ENCODE measurements at regions not wholly inside any gene's neighbourhood (a gene's known extent, or its start where the extent isn't known, plus 50 kb on each side); places are given as distances from the start of the nearest gene placed in this dataset.

GRCh38 chr12:3381059-3382047 lies 109.7 kb upstream of the PRMT8 start:
- H3K4me3 ChIP-seq (replicated peaks in 1 of 3; ENCODE audit: insufficient read depth in 1 of 3, low read depth in 1 of 3, low read length in 3 of 3), result no peak overlapping the region
- no peak overlapping the region for H3K4me2 ChIP-seq (ENCODE audit: insufficient read depth, low read length)
- CTCF ChIA-PET, result no interaction called here
- H3K79me2 ChIP-seq (ENCODE audit: control insufficient read depth, insufficient read depth, low read length), result no peaks in the 10 kb centered on the region
- POLR2A ChIA-PET, result no interaction called here
- H2AFZ ChIP-seq (ENCODE audit: low read depth, low read length), result no peak overlapping the region
- TF ChIP-seq POLR2A (IDR thresholded peaks at IDR 0.05; ENCODE audit: low read depth, low read length), result no peak
- no peak for TF ChIP-seq POLR2AphosphoS5 (IDR thresholded peaks at IDR 0.05; ENCODE audit: insufficient read depth, low read depth, low read length)
- TF ChIP-seq EZH2 (IDR thresholded peaks at IDR 0.05; ENCODE audit: borderline replicate concordance, low read depth, low read length, severe bottlenecking), result no peak
- TF ChIP-seq, protein P1, sequence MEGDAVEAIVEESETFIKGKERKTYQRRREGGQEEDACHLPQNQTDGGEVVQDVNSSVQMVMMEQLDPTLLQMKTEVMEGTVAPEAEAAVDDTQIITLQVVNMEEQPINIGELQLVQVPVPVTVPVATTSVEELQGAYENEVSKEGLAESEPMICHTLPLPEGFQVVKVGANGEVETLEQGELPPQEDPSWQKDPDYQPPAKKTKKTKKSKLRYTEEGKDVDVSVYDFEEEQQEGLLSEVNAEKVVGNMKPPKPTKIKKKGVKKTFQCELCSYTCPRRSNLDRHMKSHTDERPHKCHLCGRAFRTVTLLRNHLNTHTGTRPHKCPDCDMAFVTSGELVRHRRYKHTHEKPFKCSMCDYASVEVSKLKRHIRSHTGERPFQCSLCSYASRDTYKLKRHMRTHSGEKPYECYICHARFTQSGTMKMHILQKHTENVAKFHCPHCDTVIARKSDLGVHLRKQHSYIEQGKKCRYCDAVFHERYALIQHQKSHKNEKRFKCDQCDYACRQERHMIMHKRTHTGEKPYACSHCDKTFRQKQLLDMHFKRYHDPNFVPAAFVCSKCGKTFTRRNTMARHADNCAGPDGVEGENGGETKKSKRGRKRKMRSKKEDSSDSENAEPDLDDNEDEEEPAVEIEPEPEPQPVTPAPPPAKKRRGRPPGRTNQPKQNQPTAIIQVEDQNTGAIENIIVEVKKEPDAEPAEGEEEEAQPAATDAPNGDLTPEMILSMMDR (IDR thresholded peaks at IDR 0.05; ENCODE audit: extremely low read depth in 1 of 2, insufficient read depth in 1 of 2, low read depth in 1 of 2, low read length in 2 of 2), result no peak
- TF ChIP-seq MYC (IDR thresholded peaks at IDR 0.05; ENCODE audit: low read depth, low read length), result no peak
- no peak for TF ChIP-seq MAX (IDR thresholded peaks at IDR 0.05; ENCODE audit: insufficient read depth, insufficient read length)
- TF ChIP-seq FOS (IDR thresholded peaks at IDR 0.05; ENCODE audit: borderline replicate concordance, insufficient read depth, low read length), result no peak
- TF ChIP-seq JUN (IDR thresholded peaks at IDR 0.05; ENCODE audit: borderline replicate concordance, insufficient read depth, insufficient read length, low read depth), result no peak
- no peak for TF ChIP-seq GATA2 (IDR thresholded peaks at IDR 0.05; ENCODE audit: insufficient read depth, insufficient read length, low read depth, low read length)
- FAIRE-seq (no peak), DNase-seq (ENCODE audit: low read depth, low spot score) (no peak)
- no peaks in the 10 kb centered on the region for H3K36me3 ChIP-seq (ENCODE audit: control insufficient read depth in 2 of 2, extremely low read depth in 1 of 2, insufficient read depth in 2 of 2, low read length in 2 of 2)
- H3K9me3 ChIP-seq (replicated peaks; ENCODE audit: control insufficient read depth, insufficient read depth, low read length), result no peaks in the 10 kb centered on the region
- BruUV-seq (replicated peaks), result no TSS peak
- H3K9me1 ChIP-seq (replicated peaks; ENCODE audit: control insufficient read depth, extremely low read depth, insufficient read depth, low read length), result no peaks in the 10 kb centered on the region
- H4K20me1 ChIP-seq (replicated peaks; ENCODE audit: control insufficient read depth, extremely low read depth, insufficient read depth, low read length), result no peaks in the 10 kb centered on the region
- H3K27me3 ChIP-seq (ENCODE audit: control insufficient read depth in 2 of 2, insufficient read depth in 2 of 2, low read length in 2 of 2), result no peaks in the 10 kb centered on the region
- no peak overlapping the region for H3K27ac ChIP-seq (ENCODE audit: insufficient read depth, low read depth, low read length)
- no peaks in the 10 kb centered on the region for H3K4me1 ChIP-seq (ENCODE audit: control insufficient read depth, extremely low read depth, insufficient read depth, low read length)
- intact Hi-C loops (cut with micrococcal nuclease) (no loop called here), dilution Hi-C loops (cut with MboI; ENCODE audit: extremely low pct_ligation_motif_present, low sequenced_read_pairs) (no loop called here)
- H3K9ac ChIP-seq (replicated peaks; ENCODE audit: extremely low read depth, insufficient read depth, low read length), result no peak overlapping the region
